CD8-positive, alpha-beta memory T cell (primary cell): ENCODE measurements at regions not wholly inside any gene's neighbourhood (a gene's known extent, or its start where the extent isn't known, plus 50 kb on each side); places are given as distances from the start of the nearest gene placed in this dataset.

ENCODE experiments used
- CTCF ChIA-PET: fragments of 350-600 bp; sonication (Branson Sonifier 250); formaldehyde crosslinking; loops from one replicate; lab custom pipeline; 2021; ENCODE audit warnings: antibody characterized with exemption; lab: Charles Lee
- POLR2A ChIA-PET: fragments of 350-600 bp; sonication (Branson Sonifier 250); formaldehyde crosslinking; loops from one replicate; lab custom pipeline; 2021; ENCODE audit warnings: antibody characterized with exemption; lab: Charles Lee
- DNase-seq, 5 donors: peaks; one replicate each; pipeline versions ENCODE4 v3.0.0 to v3.0.0-alpha.2; 2020 to 2022; ENCODE audit warnings: mixed read lengths in 1 of 5
- H3K27ac ChIP-seq: one replicate; pipeline ENCODE4 v1.7.0; 2013; ENCODE audit warnings: low read depth, mild to moderate bottlenecking, low read length, moderate library complexity
- H3K27me3 ChIP-seq: 2 replicates; pipeline ENCODE4 v1.7.0; 2013; ENCODE audit warnings: low read length, mild to moderate bottlenecking; ENCODE audit not compliant: insufficient read depth, poor library complexity, severe bottlenecking
- H3K36me3 ChIP-seq: 2 replicates; pipeline ENCODE4 v1.7.0; 2013; ENCODE audit warnings: mild to moderate bottlenecking, low read length, moderate library complexity; ENCODE audit not compliant: insufficient read depth
- H3K4me1 ChIP-seq: 2 replicates; pipeline ENCODE4 v1.7.0; 2013; ENCODE audit warnings: mild to moderate bottlenecking, low read length, moderate library complexity; ENCODE audit not compliant: insufficient read depth
- H3K4me3 ChIP-seq: 2 replicates; pipeline ENCODE4 v1.7.0; 2013; ENCODE audit warnings: mild to moderate bottlenecking, low read length
- H3K9me3 ChIP-seq: 2 replicates; pipeline ENCODE4 v1.7.0; 2013; ENCODE audit warnings: mild to moderate bottlenecking, low read length
- H3K27ac Mint-ChIP-seq, 8 donors: one replicate each; pipeline ENCODE4 v1.8.0; 2020 to 2021; ENCODE audit warnings: mixed read lengths in 8 of 8, mild to moderate bottlenecking in 6 of 8, inconsistent platforms in 3 of 8, moderate library complexity in 3 of 8
- H3K27me3 Mint-ChIP-seq, 2 donors: one replicate each; pipeline ENCODE4 v1.8.0; 2020 to 2021; ENCODE audit warnings: mixed read lengths in 2 of 2, mild to moderate bottlenecking in 1 of 2, moderate library complexity in 1 of 2
- H3K36me3 Mint-ChIP-seq, 3 donors: one replicate each; pipeline ENCODE4 v1.8.0; 2020 to 2021; ENCODE audit warnings: mixed read lengths in 3 of 3, inconsistent platforms in 1 of 3, mild to moderate bottlenecking in 1 of 3
- H3K4me1 Mint-ChIP-seq, 3 donors: one replicate each; pipeline ENCODE4 v1.8.0; 2020 to 2021; ENCODE audit warnings: mixed read lengths in 3 of 3, inconsistent platforms in 1 of 3, mild to moderate bottlenecking in 1 of 3
- H3K4me3 Mint-ChIP-seq, 7 donors: one replicate each; pipeline ENCODE4 v1.8.0; 2020 to 2021; ENCODE audit warnings: mixed read lengths in 7 of 7, mild to moderate bottlenecking in 6 of 7, moderate library complexity in 4 of 7, inconsistent platforms in 2 of 7
- H3K9me3 Mint-ChIP-seq, 5 donors: one replicate each; pipeline ENCODE4 v1.8.0; 2020 to 2022; ENCODE audit warnings: mixed read lengths in 5 of 5, mild to moderate bottlenecking in 3 of 5, moderate library complexity in 2 of 5, inconsistent platforms in 1 of 5

DNA sequence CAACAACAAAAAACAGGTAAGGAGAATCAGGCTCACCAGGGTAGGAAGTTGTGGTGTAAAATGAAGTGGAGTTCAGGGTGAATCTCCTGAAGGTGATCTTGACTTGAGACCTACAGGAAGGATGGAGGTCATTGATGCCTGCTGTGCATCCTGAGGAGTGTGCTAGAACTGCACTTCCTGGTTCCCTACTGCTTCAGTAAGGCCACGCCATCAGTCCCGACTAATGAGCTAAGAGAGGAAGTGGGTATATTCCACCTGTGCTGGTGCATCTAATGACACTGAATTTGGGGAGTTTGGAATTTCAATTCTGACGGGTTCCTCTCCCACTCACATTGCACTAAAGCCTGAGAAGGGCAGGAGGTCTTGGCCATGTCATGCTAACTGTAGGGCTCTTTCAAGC is 349.3 kb upstream of the SLC14A2 start:
- no peak overlapping the region for H3K4me3 Mint-ChIP-seq

DNA sequence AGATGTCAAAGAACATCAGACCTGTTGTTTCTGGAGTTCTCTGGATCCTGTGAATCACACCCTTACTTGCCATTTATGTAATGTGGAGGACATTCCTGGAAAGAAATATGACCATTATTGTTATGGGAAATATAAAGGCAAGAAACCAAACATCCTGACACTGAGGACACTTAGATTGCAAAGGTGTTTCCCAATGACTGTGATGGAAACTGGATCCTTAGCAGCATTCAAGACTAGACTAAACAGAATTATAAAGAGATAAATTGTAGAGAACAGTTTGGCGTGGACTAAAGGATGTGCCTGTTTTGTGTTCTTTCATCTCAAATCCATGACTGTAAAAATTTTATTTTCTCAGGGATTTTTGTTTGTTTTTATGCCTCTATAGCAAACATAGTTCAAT is 347.7 kb upstream of the SLC14A2 start:
- Mint-ChIP-seq H3K4me1 (no peaks in the 10 kb centered on the region), H3K27ac (no peak overlapping the region), H3K9me3 (peaks cover 0 to 2% (median 0%) of the 10 kb centered on the region in 5 donors), H3K4me3 (no peak overlapping the region), H3K36me3 (no peaks in the 10 kb centered on the region), H3K27me3 (peaks cover 4 to 20% of the 10 kb centered on the region in 2 donors)
- no peaks in the 10 kb centered on the region for H3K4me1 ChIP-seq
- ChIA-PET POLR2A (no interaction called here), CTCF (no interaction called here)
- no peak overlapping the region for H3K4me3 ChIP-seq
- DNase-seq = no peak
- H3K27me3 ChIP-seq = no peaks in the 10 kb centered on the region
- no peaks in the 10 kb centered on the region for H3K36me3 ChIP-seq
- no peak overlapping the region for H3K27ac ChIP-seq
- no peaks in the 10 kb centered on the region for H3K9me3 ChIP-seq

More for the DNA sequence above, 349.3 kb upstream of the SLC14A2 start:
- no peak for DNase-seq
- ChIA-PET POLR2A (no interaction called here), CTCF (interaction anchor here (1.0 kb wide), 1 partner anchor 9 kb away, joined by 3 read pairs; no protein-coding TSS in a partner anchor)
- no peaks in the 10 kb centered on the region for H3K9me3 Mint-ChIP-seq
- Histone ChIP-seq H3K4me3 (no peak overlapping the region), H3K4me1 (no peaks in the 10 kb centered on the region), H3K27me3 (no peaks in the 10 kb centered on the region), H3K36me3 (no peaks in the 10 kb centered on the region), H3K27ac (no peak overlapping the region), H3K9me3 (no peaks in the 10 kb centered on the region)
- H3K4me1 Mint-ChIP-seq = no peaks in the 10 kb centered on the region
- no peak overlapping the region for H3K27ac Mint-ChIP-seq
- peaks cover 4 to 17% of the 10 kb centered on the region in 2 donors for H3K27me3 Mint-ChIP-seq
- H3K36me3 Mint-ChIP-seq = no peaks in the 10 kb centered on the region

DNA sequence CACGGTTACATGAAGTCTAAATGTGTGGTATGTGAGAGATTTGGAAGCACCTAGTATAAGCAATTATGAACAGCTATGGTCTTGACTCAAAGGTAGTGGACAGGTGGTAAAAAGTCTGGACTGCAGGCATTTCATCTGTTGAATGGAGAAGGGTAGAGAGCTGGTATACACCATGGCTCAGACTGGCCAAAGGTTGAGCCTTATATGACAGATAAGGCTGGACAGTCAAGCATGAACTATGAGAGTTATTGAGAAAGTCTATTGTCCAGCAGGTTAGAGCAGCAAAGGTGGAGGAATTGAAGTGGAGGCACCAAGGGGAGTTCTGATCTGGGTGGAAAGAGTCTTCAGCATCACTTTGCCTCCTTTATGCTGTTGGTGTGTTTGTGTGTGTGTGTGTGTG is 346.7 kb upstream of the SLC14A2 start:
- Histone ChIP-seq H3K36me3 (no peaks in the 10 kb centered on the region), H3K9me3 (no peaks in the 10 kb centered on the region), H3K27ac (no peak overlapping the region), H3K4me3 (no peak overlapping the region), H3K27me3 (no peaks in the 10 kb centered on the region), H3K4me1 (no peaks in the 10 kb centered on the region)
- Mint-ChIP-seq H3K4me3 (no peak overlapping the region), H3K27ac (no peak overlapping the region), H3K9me3 (peaks cover 0 to 2% (median 0%) of the 10 kb centered on the region in 5 donors), H3K36me3 (no peaks in the 10 kb centered on the region), H3K4me1 (no peaks in the 10 kb centered on the region), H3K27me3 (peaks cover 5 to 20% of the 10 kb centered on the region in 2 donors)
- ChIA-PET POLR2A (no interaction called here), CTCF (no interaction called here)
- DNase-seq = no peak

DNA sequence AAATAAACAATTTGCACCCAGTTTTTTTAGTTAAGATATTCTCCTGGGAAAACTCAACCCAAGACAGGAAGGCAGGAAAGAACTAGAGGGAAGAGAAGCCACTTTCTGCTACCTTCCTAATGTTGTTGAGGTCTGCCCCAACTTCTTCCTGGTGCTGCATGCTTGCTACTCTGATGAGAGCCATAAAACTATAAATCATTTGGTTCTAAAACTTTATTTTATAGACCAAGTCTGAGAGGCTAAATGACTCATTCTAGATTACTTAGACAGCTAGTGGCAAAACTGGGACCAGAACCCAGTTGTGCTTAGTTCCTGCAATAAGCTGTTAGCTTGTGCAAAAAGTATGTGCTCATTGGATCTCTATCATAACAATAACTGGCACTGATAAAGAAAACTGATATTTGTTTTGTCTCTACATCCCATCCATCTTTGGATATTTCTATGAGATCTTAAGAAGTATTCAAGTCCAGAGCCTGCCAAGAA is 344.9 kb upstream of the SLC14A2 start:
- Histone ChIP-seq H3K27ac (no peak overlapping the region), H3K36me3 (no peaks in the 10 kb centered on the region), H3K9me3 (no peaks in the 10 kb centered on the region), H3K27me3 (no peaks in the 10 kb centered on the region), H3K4me3 (no peak overlapping the region), H3K4me1 (no peaks in the 10 kb centered on the region)
- Mint-ChIP-seq H3K9me3 (peaks cover 0 to 2% (median 0%) of the 10 kb centered on the region in 5 donors), H3K27ac (no peak overlapping the region), H3K27me3 (peaks cover 5 to 20% of the 10 kb centered on the region in 2 donors), H3K4me3 (no peak overlapping the region), H3K4me1 (no peaks in the 10 kb centered on the region), H3K36me3 (no peaks in the 10 kb centered on the region)
- CTCF ChIA-PET = interaction anchor here (1.3 kb wide), 1 partner anchor 13 kb away, joined by 3 read pairs; no protein-coding TSS in a partner anchor
- POLR2A ChIA-PET = no interaction called here
- no peak for DNase-seq

DNA sequence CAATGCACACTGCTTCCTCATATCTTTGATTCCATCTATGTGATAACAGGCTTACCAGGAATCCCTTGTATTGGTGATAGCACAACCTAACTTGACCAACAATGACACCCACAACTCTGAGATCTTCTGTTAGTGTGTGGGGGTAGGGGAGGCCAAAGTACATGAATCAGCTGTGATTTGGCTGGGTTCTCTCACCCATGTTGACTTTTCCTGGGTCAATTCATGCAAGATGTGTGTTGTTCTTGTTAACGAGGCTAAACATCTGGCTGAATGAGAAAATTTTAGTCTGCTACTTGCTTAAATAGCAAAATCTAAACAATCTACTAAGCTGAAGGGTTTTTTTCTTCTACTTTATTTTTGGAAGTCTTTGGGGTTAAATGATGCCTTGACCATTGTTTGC is 341.2 kb upstream of the SLC14A2 start:
- Mint-ChIP-seq H3K36me3 (no peaks in the 10 kb centered on the region), H3K4me3 (no peak overlapping the region), H3K9me3 (peaks cover 0 to 4% (median 0%) of the 10 kb centered on the region in 5 donors), H3K27me3 (peaks cover 3 to 13% of the 10 kb centered on the region in 2 donors), H3K27ac (no peak overlapping the region), H3K4me1 (no peaks in the 10 kb centered on the region)
- CTCF ChIA-PET = no interaction called here
- no peaks in the 10 kb centered on the region for H3K4me1 ChIP-seq
- POLR2A ChIA-PET = no interaction called here
- H3K36me3 ChIP-seq = no peaks in the 10 kb centered on the region
- H3K27ac ChIP-seq = no peak overlapping the region
- no peak overlapping the region for H3K4me3 ChIP-seq
- no peaks in the 10 kb centered on the region for H3K9me3 ChIP-seq
- no peaks in the 10 kb centered on the region for H3K27me3 ChIP-seq
- DNase-seq = no peak

DNA sequence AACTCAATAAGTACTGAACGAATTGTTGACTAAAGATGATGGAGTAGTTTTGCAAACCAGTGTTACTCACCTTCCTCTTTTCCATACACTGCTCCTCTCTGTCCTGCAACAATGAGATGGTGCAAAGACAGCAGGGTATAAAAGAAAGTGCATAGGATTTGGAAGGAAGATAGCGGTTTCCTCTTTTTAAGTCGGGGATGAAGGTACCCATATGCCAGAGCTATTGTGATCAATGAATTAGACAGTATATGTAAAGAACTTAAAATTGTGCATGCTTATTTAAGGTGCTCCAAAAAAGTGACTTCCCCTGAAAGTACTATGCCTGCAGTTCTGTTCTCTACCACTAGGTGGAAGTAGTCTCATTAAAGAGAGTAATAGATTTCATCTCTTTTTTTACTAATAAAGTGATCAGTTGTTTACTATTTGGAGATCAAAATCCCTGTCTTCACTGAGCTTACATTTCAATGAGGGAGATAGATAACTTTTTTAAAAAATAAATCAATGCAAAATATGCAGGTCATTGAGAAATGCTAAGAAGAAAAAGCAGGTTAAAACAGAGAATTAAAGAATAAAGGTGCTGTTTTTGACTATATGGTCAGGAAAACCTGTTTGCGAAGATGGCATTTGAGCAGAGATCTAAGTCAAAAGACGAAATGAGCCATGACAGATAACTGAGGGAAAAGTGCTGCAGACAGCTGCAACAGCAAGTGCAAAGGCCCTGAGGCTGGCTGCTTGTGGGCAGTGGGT is 339.7 kb upstream of the SLC14A2 start:
- H3K36me3 Mint-ChIP-seq = no peaks in the 10 kb centered on the region
- H3K4me1 Mint-ChIP-seq = no peaks in the 10 kb centered on the region
- Histone ChIP-seq H3K27ac (no peak overlapping the region), H3K4me1 (no peaks in the 10 kb centered on the region), H3K4me3 (no peak overlapping the region), H3K36me3 (no peaks in the 10 kb centered on the region), H3K9me3 (no peaks in the 10 kb centered on the region), H3K27me3 (no peaks in the 10 kb centered on the region)
- POLR2A ChIA-PET = no interaction called here
- no peak for DNase-seq
- peaks cover 1 to 4% of the 10 kb centered on the region in 2 donors for H3K27me3 Mint-ChIP-seq
- peaks cover 0 to 4% (median 0%) of the 10 kb centered on the region in 5 donors for H3K9me3 Mint-ChIP-seq
- no peak overlapping the region for H3K4me3 Mint-ChIP-seq
- CTCF ChIA-PET = interaction anchor here (1.0 to 1.5 kb wide), 4 partner anchors 9 to 109 kb away, joined by 3 to 4 read pairs (median 3); no protein-coding TSS in a partner anchor
- no peak overlapping the region for H3K27ac Mint-ChIP-seq

DNA sequence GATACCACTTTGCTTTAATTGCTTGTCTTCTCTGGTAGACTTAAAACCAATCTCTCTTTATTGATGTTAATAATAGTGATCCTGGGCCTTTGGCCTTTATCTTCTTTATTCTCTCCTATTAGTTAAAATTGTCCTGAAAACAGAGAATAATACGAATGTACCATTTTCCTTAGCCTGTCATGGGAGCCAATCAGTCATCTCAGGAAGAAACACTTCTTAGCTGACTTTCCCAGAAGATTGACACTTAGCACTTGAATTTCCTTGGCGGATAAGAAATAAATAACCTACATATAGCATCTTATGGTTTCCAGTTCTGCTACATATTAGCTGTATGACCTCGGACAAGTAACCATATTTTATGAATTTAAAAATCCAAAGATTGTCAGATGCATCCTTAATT is 338.4 kb upstream of the SLC14A2 start:
- Histone ChIP-seq H3K36me3 (no peaks in the 10 kb centered on the region), H3K27me3 (no peaks in the 10 kb centered on the region), H3K9me3 (no peaks in the 10 kb centered on the region), H3K4me1 (no peaks in the 10 kb centered on the region), H3K27ac (no peak overlapping the region), H3K4me3 (no peak overlapping the region)
- Mint-ChIP-seq H3K27ac (no peak overlapping the region), H3K9me3 (peaks cover 0 to 4% (median 0%) of the 10 kb centered on the region in 5 donors), H3K27me3 (peaks cover 3 to 4% of the 10 kb centered on the region in 2 donors), H3K36me3 (no peaks in the 10 kb centered on the region), H3K4me1 (no peaks in the 10 kb centered on the region), H3K4me3 (no peak overlapping the region)
- ChIA-PET CTCF (interaction anchor here (1.3 kb wide), 1 partner anchor 11 kb away, joined by 4 read pairs; no protein-coding TSS in a partner anchor), POLR2A (no interaction called here)
- DNase-seq = no peak

DNA sequence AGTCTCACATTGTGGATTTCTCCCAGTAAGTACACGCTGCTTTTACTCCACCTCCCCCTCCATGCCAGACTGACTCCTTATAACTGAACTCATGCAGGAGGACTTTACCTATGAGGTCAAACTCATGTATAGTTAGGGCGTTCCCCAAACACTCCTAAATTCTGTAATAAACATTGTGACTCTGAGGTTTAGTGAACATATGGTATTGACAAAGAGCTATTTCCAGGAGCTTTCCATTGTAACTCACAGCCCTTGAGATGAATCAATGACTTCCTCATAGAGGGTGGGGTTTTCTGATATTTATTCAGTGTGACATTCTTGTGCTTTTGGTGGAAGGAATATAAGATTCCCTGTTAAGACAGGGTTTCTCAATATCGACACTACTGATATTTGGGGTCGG is 337.4 kb upstream of the SLC14A2 start:
- CTCF ChIA-PET = no interaction called here

More for the DNA sequence above, 337.4 kb upstream of the SLC14A2 start:
- Histone ChIP-seq H3K4me3 (no peak overlapping the region), H3K9me3 (no peaks in the 10 kb centered on the region), H3K4me1 (no peaks in the 10 kb centered on the region), H3K27ac (no peak overlapping the region), H3K36me3 (no peaks in the 10 kb centered on the region), H3K27me3 (no peaks in the 10 kb centered on the region)
- Mint-ChIP-seq H3K27ac (no peak overlapping the region), H3K27me3 (peaks cover 4% of the 10 kb centered on the region in 2 donors), H3K9me3 (peaks cover 0 to 2% (median 0%) of the 10 kb centered on the region in 5 donors), H3K36me3 (no peaks in the 10 kb centered on the region), H3K4me3 (no peak overlapping the region), H3K4me1 (no peaks in the 10 kb centered on the region)
- POLR2A ChIA-PET = no interaction called here
- no peak for DNase-seq
